WERI-Rb-1 (cell line): ENCODE measurements at regions not wholly inside any gene's neighbourhood (a gene's known extent, or its start where the extent isn't known, plus 50 kb on each side); places are given as distances from the start of the nearest gene placed in this dataset.

Experiments used
- DNase-seq: peaks from one replicate; pipeline ENCODE4 v3.0.0-alpha.2; 2020
- H3K27ac ChIP-seq: fragments of 250-450 bp; sonication (Bioruptor Pico); 2 replicates; pipeline ENCODE4 v1.5.1; 2020; ENCODE audit warnings: mild to moderate bottlenecking, moderate library complexity
- H3K27me3 ChIP-seq: fragments of 250-450 bp; sonication (Bioruptor Pico); 2 replicates; pipeline ENCODE4 v1.5.1; 2021; ENCODE audit warnings: mild to moderate bottlenecking, low read depth, moderate library complexity; ENCODE audit not compliant: insufficient read depth, severe bottlenecking
- H3K36me3 ChIP-seq: fragments of 250-450 bp; sonication (Bioruptor Pico); 2 replicates; pipeline ENCODE4 v1.5.1; 2020; ENCODE audit warnings: mild to moderate bottlenecking, moderate library complexity
- H3K4me3 ChIP-seq: 2 replicates; pipeline ENCODE4 v1.5.1; 2011; ENCODE audit warnings: low read depth, mild to moderate bottlenecking, control low read depth, low read length
- H3K9me3 ChIP-seq: fragments of 250-450 bp; sonication (Bioruptor Pico); 2 replicates; pipeline ENCODE4 v1.5.1; 2021; ENCODE audit warnings: mild to moderate bottlenecking, moderate library complexity; ENCODE audit not compliant: severe bottlenecking
- TF ChIP-seq, protein P1 (sequence below): IDR thresholded peaks from 2 replicates; pipeline ENCODE4 v1.5.1; 2011; ENCODE audit warnings: low read depth, mild to moderate bottlenecking, control low read depth, inconsistent platforms, low read length

GRCh38 chr12:85504164-85504563 is 224.1 kb downstream of the ALX1 start:
- no peaks in the 10 kb centered on the region for H3K36me3 ChIP-seq
- TF ChIP-seq, protein P1, sequence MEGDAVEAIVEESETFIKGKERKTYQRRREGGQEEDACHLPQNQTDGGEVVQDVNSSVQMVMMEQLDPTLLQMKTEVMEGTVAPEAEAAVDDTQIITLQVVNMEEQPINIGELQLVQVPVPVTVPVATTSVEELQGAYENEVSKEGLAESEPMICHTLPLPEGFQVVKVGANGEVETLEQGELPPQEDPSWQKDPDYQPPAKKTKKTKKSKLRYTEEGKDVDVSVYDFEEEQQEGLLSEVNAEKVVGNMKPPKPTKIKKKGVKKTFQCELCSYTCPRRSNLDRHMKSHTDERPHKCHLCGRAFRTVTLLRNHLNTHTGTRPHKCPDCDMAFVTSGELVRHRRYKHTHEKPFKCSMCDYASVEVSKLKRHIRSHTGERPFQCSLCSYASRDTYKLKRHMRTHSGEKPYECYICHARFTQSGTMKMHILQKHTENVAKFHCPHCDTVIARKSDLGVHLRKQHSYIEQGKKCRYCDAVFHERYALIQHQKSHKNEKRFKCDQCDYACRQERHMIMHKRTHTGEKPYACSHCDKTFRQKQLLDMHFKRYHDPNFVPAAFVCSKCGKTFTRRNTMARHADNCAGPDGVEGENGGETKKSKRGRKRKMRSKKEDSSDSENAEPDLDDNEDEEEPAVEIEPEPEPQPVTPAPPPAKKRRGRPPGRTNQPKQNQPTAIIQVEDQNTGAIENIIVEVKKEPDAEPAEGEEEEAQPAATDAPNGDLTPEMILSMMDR, result no peak
- no peaks in the 10 kb centered on the region for H3K9me3 ChIP-seq
- H3K27ac ChIP-seq, result no peak overlapping the region
- H3K4me3 ChIP-seq, result no peak overlapping the region
- no peak for DNase-seq
- H3K27me3 ChIP-seq, result no peaks in the 10 kb centered on the region

DNA sequence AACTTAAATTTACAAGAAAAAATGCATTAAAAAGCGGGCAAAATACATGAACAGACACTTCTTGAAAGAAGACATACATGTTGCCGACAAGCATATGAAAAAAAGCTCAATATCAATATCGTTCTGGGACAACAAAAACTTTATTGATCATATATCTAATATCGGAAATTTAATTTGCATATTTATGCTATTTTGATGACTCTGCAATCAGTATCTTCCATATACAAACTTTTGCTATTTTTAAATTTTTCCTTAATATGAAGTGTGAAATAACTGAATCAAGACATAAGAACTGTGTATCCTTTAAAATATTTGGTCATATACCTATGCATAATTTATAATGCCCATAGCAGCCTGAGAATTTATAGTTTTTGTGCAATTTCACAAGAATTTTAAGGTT is 224.6 kb downstream of the ALX1 start:
- Histone ChIP-seq H3K27me3 (no peaks in the 10 kb centered on the region), H3K36me3 (no peaks in the 10 kb centered on the region), H3K27ac (no peak overlapping the region), H3K4me3 (no peak overlapping the region), H3K9me3 (no peaks in the 10 kb centered on the region)
- TF ChIP-seq, protein P1, result no peak
- DNase-seq, result no peak

GRCh38 chr12:85507456-85507855 is 227.4 kb downstream of the ALX1 start:
- no peaks in the 10 kb centered on the region for H3K36me3 ChIP-seq
- no peak overlapping the region for H3K4me3 ChIP-seq
- no peaks in the 10 kb centered on the region for H3K27me3 ChIP-seq
- no peaks in the 10 kb centered on the region for H3K9me3 ChIP-seq
- no peak for DNase-seq
- H3K27ac ChIP-seq, result no peak overlapping the region
- TF ChIP-seq, protein P1, result no peak

DNA sequence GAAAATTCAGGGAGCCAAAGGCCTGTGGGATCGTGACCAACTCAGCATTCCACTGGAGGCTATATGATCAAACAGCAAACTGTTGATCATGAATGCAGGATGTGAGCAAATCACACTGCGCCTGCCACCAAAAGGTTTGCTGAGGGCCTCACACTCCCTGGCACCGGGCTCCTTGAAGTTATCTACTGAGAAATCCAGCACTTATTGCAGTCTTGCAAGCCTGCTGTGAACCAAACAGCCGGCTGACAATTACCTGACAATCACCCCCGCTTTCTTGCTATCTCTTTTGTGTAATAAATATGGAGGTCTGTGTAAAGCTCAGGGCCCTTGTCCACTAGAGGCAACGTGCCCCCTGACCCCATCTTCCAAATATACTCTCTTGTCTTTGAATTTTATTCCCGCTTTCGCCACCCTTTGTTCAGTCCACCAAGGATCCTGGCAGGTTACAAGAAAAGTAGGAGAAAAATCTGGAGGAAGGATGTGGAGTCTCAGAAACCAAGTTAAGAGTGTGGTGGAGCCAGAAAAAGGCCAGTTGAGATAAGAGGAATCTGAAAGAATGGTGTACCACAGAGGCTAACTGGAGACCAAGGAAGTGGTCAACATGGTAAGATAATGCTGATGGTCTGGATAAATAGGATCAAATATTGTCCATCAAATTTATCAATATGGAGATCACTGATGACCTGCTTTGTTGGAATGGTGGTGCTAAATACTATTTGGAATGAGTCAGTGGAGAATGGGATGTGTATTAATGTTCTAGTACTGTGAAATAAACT is 229.2 kb downstream of the ALX1 start:
- no peaks in the 10 kb centered on the region for H3K36me3 ChIP-seq
- H3K27me3 ChIP-seq, result no peaks in the 10 kb centered on the region
- DNase-seq, result no peak
- TF ChIP-seq, protein P1, result no peak
- H3K4me3 ChIP-seq, result no peak overlapping the region
- H3K27ac ChIP-seq, result no peak overlapping the region
- no peaks in the 10 kb centered on the region for H3K9me3 ChIP-seq

GRCh38 chr12:85509857-85510256 is 229.8 kb downstream of the ALX1 start:
- Histone ChIP-seq H3K27me3 (no peaks in the 10 kb centered on the region), H3K4me3 (no peak overlapping the region), H3K27ac (no peak overlapping the region), H3K36me3 (no peaks in the 10 kb centered on the region), H3K9me3 (no peaks in the 10 kb centered on the region)
- no peak for DNase-seq
- TF ChIP-seq, protein P1, result no peak

DNA sequence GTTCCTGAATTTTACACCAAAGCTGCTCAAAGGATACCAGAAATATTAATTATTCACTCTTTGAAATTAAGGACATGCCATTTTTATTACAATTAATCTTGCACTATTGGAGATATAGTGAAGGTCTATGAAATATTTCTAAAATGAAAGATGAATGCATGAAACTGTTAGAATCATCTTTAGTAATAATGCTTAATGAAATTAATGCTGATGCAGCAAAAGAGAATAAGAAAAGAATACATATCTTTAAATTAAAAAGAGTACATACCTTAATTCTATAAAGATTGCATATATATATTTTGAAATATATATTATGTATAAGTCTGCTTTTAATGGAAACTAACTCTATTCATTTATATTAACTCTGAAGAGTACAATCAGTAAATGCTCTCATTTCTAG is 236.0 kb downstream of the ALX1 start:
- DNase-seq, result no peak
- Histone ChIP-seq H3K27ac (no peak overlapping the region), H3K27me3 (no peaks in the 10 kb centered on the region), H3K36me3 (no peaks in the 10 kb centered on the region), H3K4me3 (no peak overlapping the region), H3K9me3 (no peaks in the 10 kb centered on the region)
- TF ChIP-seq, protein P1, result no peak
